HG03025 (cell line): ENCODE measurements at regions not wholly inside any gene's neighbourhood (a gene's known extent, or its start where the extent isn't known, plus 50 kb on each side); places are given as distances from the start of the nearest gene placed in this dataset.

Source experiments
- ATAC-seq: cut with Tn5 transposase; IDR thresholded peaks from one replicate; pipeline ENCODE4 v1.9.1; 2021; ENCODE audit warnings: mild to moderate bottlenecking, moderate library complexity; ENCODE audit not compliant: unreplicated experiment, low FRiP score

GRCh38 chr9:113695901-113696300 is 180.2 kb upstream of the ZNF618 start:
- ATAC-seq = no peak

GRCh38 chr9:113701774-113702755 is 174.0 kb upstream of the ZNF618 start:
- ATAC-seq = no peak

DNA sequence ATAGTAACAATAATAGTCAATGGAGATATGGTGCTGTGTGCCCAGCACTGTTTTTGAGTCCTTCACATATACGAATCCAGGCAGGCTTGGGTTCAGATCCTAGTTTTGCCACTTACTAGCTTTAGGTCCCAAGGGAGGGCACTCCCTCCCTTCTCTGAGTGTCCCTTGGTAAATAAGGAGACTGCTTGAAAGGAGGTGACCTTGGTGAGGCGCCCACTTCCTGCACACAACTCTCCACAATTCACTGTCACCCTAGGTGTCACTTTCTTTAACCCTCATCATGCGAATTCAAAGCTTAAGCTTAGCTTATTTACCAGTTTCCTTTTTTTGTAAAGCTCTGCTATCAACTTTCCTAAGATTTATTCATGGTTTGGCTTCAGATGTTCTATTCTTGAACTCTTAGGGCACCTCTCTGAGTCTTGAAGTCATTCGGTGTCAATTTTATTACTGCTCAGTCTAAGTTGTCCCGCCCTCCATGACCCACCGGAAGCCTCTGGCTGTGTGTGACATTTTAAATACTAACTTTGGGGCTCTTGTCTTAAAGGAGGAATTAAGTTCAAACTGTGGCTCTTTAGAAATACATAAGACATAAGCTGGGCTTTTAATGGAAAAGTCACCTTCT is 170.7 kb upstream of the ZNF618 start:
- ATAC-seq = no peak

GRCh38 chr9:113705928-113706519 is 170.1 kb upstream of the ZNF618 start:
- ATAC-seq = no peak

DNA sequence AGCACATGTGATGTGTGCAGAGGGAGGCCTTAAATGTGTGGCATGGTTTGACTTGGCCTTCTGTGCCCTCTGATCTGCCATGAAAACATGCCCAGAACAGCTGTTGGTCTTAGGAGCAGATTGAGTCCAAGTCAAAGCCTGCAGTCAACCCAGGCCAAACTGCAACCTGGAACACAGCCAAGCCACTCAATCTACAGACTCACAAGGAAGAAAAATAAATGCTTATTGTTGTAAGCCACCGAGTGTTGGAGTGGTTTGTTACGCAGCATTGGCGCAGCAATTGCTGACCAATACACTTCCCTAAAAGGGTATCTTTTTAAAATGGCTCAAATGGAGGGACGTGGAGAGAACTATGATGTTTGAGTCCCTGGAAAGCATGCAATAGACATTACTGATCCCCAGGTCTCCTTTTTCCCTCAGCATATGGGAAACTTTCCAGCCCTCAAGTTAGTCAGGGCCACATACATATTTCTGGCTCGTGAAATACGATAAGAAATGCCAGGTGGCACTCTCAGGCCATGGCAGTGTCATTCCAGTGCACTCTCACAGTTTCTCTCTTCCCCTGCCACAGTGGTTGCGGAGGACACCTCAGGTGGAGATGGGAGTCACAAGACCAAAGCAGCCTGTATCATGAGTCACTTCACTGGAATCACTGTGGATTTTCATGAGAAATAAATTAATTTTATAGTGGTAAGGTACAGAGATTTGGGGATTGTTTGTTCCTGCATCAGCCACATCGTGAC is 168.0 kb upstream of the ZNF618 start:
- ATAC-seq = no peak

DNA sequence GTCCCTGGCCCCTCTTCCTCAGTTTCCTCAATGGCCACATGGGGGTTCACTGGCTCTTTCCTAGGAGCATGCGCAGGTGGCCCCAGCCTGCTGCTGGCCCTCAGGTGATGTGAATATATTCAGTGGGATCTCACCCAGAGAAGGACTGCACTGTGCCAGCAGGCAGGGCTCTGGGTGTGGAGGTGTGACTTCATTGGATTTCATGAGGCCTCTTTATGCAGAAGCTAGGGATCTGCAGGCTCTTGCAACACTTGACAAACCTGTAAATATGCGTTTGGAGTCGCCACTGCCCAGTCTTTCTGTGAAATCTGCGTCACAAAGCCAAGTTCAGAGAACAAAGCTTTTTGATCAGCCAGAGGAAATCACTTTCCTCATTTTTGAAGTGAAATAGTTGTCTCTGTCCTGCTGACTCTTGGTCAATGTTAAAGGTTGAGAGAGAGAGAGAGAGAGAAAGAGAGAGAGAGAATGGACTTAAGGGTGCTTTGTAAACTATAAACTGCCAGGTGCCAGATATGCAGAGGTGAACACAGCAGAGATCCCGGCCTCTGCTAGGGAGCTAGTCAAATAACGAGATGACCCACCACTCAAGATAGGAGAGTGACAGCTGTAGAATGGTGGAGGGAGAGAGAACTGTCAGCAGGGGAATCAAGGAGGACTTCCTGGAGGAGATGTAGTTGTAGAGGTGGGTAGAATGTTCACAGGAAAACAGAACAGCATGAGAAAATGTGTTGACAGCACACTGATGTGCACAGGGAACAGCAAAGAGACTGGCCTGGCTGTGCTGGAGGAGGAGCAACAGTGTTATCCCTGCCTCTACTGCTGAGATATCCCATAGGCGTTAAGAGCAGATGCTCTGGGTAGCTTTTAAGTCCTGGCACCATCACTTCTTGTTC is 167.0 kb upstream of the ZNF618 start:
- ATAC-seq = no peak

DNA sequence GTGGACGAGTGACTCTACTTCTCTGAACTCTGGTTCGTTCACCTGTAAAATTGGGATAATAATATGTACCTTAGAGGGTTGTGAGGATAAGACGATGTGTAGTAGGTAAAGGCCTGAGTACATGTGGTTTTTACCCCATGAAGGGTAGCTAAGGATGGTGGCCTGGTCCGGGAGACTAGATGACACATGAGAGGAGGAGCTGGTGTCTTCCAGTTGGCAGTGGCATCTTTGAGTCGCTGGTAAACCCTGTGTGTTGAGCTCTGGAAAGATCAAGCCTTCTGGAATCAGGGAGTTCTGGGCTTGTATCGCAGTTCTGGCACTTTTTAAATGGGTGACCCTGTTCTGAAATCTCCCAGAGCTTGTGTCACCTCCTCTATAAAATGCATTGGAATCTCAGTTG is 166.4 kb upstream of the ZNF618 start:
- ATAC-seq = no peak

DNA sequence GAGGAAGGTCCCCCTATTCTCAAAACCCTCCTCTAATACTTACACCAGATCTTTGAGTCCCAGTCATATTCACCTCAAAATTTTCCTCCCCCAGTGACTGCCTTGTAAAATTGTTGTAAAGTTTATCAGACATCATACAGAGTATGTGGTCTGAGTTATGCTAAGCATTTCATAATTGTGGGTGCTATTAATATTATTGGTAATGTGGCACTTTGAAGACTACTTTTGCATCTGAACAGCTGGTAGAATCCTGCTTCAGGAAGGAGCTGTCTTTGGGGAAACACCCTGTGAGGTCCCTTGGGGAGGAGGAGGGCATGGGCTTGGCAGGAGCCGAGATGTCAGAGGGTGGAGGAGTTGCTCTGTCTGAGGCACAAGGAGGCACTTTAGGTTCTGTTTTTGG is 164.9 kb upstream of the ZNF618 start:
- no peak for ATAC-seq

- ATAC-seq = no peak
Observed at GRCh38 chr9:113712053-113712452, 164.1 kb upstream of the ZNF618 start.

GRCh38 chr9:113715086-113715485 is 161.0 kb upstream of the ZNF618 start:
- ATAC-seq = no peak

- ATAC-seq = no peak
Observed at GRCh38 chr9:113719919-113720318, 156.2 kb upstream of the ZNF618 start.

- ATAC-seq = no peak
Observed at GRCh38 chr9:113720495-113720894, 155.6 kb upstream of the ZNF618 start.

DNA sequence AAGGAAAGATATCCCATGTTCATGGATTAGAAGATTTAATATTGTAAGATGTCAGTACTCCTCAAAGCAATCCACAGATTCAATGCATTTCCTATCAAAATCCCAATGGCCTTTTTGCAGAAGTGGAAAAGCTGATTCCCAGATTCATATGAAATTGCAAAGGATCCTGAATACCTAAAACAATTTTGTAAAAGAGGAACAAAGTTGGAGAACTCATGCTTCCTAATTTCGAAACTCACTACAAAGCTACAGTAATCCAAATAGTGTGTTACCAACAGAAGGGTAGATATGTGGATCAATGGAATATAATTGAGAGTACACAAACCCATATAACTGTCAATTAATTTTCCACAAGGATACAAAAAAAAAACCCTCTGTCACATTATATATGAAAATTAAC is 154.3 kb upstream of the ZNF618 start:
- ATAC-seq = no peak

DNA sequence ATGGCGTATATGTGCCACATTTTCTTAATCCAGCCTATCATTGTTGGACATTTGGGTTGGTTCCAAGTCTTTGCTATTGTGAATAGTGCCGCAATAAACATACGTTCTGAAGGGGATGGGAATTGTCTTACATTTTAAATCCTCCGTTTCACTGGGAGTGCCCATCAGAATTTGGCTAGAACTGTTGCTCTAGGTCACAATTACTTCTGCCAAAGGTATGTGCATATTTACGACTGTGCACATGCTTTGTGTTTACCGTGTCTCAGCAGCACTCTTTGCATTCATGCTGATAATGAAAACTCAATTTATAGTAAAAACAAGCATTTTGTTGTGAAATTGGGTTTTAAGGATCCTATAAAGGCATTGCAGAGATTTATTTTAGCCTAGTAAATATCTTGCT is 151.9 kb upstream of the ZNF618 start:
- no peak for ATAC-seq

DNA sequence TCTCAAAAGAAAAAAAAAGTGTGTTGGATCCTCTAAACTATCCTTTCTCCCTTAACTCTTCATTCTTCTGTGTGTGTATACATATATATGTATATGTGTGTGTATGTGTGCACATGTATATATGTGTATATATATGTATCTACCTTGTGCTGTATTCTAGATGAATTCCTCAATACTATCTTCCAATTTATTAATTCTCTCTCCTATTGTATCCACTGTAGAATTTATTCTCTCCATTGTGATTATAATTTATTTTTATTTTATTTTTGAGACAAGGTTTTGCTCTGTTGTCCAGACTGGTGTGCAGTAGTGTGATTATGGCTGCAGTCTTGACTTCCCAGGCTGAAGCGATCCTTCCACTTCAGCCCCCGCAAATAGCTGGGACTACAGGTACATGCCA is 147.1 kb upstream of the ZNF618 start:
- no peak for ATAC-seq

DNA sequence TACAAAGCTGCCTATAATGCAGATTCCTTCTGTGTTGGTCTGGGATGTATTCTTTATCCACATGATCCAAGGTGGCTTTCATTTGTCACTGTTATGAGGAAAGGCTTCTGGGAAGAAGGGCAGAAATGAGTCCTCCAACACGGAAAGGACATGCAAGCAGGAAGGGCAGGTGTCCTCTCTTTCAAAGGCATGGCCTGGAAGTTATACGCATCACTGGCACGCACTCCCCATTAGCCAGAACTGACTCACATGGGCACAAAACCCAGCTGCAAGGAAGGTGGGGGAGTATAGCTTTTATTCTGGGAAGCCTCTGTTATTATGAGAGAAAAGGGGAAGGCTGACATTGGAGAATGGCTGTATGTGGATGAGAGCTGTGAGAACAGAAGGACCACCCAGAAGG is 141.3 kb upstream of the ZNF618 start:
- ATAC-seq = no peak

DNA sequence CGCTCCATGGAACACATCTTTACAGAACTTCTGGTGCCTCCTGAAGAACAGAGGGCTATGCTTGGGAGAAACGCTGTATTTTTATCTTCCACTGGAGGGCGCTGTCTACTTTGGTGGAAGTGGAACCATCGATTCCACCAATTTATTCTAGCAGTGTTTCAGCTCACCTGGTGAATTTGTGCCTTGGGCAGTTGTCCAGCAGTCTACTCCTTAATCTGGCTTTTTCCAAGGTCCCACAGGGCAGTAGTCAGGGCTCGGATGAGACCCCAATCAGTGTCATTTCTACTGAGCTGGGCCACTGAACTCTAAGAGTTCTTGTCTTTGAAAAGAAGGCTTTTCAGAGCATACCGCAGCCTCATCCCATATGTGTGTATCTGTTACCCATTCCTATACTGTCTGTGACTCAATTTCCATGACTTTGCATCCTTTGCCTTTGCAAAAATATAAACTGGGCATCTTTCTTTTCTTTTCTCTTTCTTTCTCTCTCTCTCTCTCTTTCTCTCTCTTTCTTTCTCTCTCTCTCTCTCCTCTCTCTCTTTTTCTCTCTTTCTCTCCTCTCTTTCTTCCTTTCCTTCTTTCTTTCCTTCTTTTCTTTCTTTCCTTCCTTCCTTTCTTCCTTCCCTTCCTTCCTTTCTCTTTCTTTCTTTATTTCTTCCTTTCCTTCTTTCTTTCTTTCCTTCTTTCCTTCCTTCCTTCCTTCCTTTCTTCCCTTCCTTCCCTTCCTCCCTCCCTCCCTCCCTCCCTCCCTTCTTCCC is 138.4 kb upstream of the ZNF618 start:
- ATAC-seq = no peak

- no peak for ATAC-seq
Observed at GRCh38 chr9:113738496-113738892, 137.6 kb upstream of the ZNF618 start.
